HG02884 (cell line): ENCODE measurements at regions not wholly inside any gene's neighbourhood (a gene's known extent, or its start where the extent isn't known, plus 50 kb on each side); places are given as distances from the start of the nearest gene placed in this dataset.
A peak's percentile ranks its signal among the peaks of the same experiment; 100 is the strongest.
"Not testable (repeated sequence)": the region's sequence is repeated elsewhere in the genome, so short reads cannot be mapped to it uniquely, and the experiment has no call there.

Experiments
- ATAC-seq: cut with Tn5 transposase; IDR thresholded peaks from one replicate; pipeline ENCODE4 v1.9.1; 2021; ENCODE audit warnings: mild to moderate bottlenecking, moderate library complexity; ENCODE audit not compliant: unreplicated experiment

GRCh38 chr1:101474039-101474665 lies 237.3 kb downstream of the S1PR1 start:
- peak; percentile 82 for ATAC-seq

GRCh38 chr1:101476541-101476940 lies 239.7 kb downstream of the S1PR1 start:
- no peak for ATAC-seq

GRCh38 chr1:101479945-101480344 lies 243.1 kb downstream of the S1PR1 start:
- no peak for ATAC-seq

- ATAC-seq, result no peak
Observed at GRCh38 chr1:101482306-101482705, 245.5 kb downstream of the S1PR1 start.

GRCh38 chr1:101483982-101484688 lies 247.3 kb downstream of the S1PR1 start:
- no peak for ATAC-seq

- ATAC-seq, result no peak
Observed at GRCh38 chr1:101484689-101485338, 248.0 kb downstream of the S1PR1 start.

- ATAC-seq, result no peak
Observed at GRCh38 chr1:101485712-101486111, 248.9 kb downstream of the S1PR1 start.

- ATAC-seq, result not testable (repeated sequence)
Observed at GRCh38 chr1:101492144-101492543, 255.3 kb downstream of the S1PR1 start.

- not testable (repeated sequence) for ATAC-seq
Observed at GRCh38 chr1:101493920-101494319, 257.1 kb downstream of the S1PR1 start.

GRCh38 chr1:101496109-101496508 lies 259.3 kb downstream of the S1PR1 start:
- no peak for ATAC-seq

GRCh38 chr1:101497881-101498559 lies 261.2 kb downstream of the S1PR1 start:
- no peak for ATAC-seq

GRCh38 chr1:101504106-101504505 lies 267.3 kb downstream of the S1PR1 start:
- not testable (repeated sequence) for ATAC-seq

- not testable (repeated sequence) for ATAC-seq
Observed at GRCh38 chr1:101505240-101505639, 268.4 kb downstream of the S1PR1 start.

- peak; percentile 85 for ATAC-seq
Observed at GRCh38 chr1:101506541-101507164, 269.8 kb downstream of the S1PR1 start.

GRCh38 chr1:101507547-101507971 lies 270.7 kb downstream of the S1PR1 start:
- no peak for ATAC-seq

GRCh38 chr1:101508913-101509312 lies 272.1 kb downstream of the S1PR1 start:
- ATAC-seq, result no peak

GRCh38 chr1:101509370-101509769 lies 272.6 kb downstream of the S1PR1 start:
- no peak for ATAC-seq

GRCh38 chr1:101511202-101511891 lies 274.5 kb downstream of the S1PR1 start:
- ATAC-seq, result no peak

GRCh38 chr1:101520302-101520701 lies 283.5 kb downstream of the S1PR1 start:
- peak; percentile 86 for ATAC-seq

GRCh38 chr1:101522486-101522885 lies 285.7 kb downstream of the S1PR1 start:
- ATAC-seq, result no peak
